Stimulated activated CD4-positive, alpha-beta T cell treated with anti-CD3 and anti-CD28 coated beads, TNF-alpha, amount 100 ng/mL, for 1 hour (primary cell): ENCODE measurements at regions not wholly inside any gene's neighbourhood (a gene's known extent, or its start where the extent isn't known, plus 50 kb on each side); places are given as distances from the start of the nearest gene placed in this dataset.

ENCODE experiments used
- DNase-seq, 3 donors: peaks; one replicate each; pipeline ENCODE4 v3.0.0-alpha.2; 2020; ENCODE audit warnings: low read depth in 3 of 3, low spot score in 1 of 3

DNA sequence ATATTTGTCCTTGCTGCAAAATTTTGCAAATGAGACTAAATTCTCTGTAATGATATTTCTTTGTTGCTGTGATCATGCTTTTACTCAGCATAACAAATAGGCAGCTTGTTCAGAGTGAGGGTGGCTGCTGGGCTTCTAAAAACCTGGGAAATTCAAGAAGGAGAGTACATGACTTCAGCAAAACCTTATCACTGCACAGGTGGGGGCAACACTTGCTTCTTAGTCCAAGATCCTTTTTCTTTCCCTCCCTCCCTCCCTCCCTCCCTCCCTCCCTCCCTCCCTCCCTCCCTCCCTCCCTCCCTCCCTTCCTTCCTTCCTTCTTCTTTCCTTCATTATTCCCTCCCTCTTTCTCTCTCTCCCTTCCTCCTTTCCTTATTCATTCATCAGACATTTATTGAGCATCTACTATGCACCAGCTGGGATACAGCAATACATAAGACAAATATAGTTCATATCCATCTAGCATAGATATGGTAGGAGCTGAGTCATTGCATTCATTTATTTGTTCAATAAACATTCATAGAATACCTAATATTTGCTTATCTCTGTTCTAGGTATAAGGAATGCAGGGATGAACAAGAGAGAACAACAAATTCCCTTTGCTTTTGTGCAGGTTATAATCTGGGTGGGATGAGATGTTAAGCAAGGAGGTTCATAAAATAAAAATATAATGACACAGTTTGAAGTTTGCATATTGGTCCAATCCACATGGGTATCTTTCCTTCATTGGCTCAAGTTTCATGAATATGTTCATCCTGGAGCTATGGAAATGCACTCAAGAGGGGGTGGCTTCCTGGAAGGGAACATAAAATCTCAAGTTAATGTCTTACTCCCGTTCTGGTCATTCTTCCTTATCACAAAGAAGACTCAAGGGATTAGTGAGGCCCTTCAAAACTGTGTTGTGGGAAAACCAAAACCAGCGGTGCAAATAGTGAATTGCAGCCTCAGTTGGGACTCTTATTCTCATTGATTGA lies 210.7 kb downstream of the PDCD6IP start:
- no peak for DNase-seq

DNA sequence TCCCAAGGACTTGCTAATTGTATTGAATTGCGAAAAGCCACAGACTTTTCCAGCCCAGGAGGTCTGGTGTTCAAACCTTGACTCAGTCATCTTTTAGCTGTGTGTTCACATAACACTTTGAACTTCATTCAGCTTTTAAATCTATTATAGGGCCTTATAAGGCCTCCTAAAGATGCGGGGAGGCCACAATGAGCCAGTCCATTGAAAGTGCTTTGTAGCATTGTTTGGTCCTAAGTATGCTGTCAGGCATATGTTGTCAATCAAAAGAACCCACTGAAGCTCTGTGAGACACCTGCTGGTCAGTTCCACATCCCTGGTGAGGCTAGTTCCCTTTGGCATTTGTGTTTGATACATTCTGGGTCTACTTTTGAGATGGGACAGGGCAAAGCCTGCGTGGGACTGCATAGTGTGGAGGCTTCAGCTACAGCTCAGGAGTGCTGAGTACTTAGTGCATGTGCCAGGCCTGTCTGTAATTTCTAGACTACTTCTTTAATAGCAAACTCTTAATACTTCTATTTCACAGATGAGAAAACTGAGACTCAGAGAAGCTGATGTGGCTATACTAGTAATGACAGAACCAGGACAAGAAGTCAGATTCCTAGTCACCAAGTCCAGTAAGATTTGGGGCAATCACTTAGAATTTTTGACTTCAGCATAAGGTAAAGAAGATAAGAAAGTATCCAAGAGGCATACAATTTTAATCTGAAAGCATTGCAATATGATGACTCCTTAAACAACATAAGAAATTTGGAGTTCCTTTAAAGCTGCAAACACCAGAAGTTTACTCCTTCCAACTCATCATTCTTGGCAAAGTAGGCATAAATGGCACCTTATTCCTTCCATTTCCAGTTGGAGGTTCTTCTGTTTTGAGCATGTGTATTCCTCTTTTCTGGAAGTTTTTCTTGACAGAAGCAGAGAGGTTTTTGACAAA lies 213.0 kb downstream of the PDCD6IP start:
- DNase-seq, result no peak

DNA sequence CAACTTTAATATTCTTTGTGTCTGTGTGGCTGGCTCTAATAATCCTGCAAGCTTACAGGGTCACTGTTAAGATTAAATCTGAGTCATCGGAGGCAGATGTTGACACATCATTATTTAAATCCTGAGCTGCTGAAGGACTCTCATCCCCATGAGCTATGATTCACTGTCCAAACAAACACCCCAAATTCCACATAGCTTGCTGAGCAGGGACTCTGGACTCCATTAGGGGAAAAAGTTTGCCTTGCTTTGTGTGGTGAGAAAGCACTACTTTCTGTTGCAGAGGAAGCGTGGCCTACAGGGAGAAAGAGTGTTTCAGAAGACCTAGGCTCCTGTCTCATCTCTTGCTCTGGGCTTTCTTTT lies 213.7 kb downstream of the PDCD6IP start:
- DNase-seq, result no peak

DNA sequence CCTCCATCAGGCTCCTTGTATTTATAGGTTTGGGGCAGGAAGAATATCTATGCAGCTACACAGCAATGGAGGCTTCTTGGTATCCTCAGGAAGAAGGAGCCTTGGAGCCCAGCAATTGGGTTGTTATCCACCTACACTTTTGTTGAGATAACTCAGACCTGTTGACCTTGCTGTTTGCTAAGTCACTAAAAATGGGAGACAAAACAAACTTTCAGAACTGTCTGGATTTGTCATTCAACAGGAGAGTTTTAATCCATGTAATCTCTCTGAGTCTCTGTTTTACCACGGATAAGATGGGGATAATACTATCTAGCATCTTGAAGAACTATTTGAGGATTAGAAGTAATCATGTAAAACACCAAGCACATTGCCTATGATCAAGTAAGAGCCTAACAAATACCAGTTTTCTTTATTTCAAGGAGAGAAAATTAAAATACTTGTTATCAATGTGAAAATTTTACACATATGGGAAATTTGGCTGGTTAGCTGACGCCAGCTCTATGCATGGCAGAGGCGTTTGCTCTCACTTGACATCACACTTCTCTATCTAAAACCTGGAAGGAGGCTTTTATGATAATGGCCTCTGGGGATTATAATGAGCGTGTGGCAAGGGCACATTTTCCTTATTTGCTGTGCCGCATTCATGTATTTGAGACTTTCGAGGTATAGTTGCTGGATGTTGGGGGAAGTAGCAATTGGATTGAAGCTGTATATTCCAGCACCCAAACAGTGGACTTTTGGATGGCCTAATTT lies 215.6 kb downstream of the PDCD6IP start:
- no peak for DNase-seq

DNA sequence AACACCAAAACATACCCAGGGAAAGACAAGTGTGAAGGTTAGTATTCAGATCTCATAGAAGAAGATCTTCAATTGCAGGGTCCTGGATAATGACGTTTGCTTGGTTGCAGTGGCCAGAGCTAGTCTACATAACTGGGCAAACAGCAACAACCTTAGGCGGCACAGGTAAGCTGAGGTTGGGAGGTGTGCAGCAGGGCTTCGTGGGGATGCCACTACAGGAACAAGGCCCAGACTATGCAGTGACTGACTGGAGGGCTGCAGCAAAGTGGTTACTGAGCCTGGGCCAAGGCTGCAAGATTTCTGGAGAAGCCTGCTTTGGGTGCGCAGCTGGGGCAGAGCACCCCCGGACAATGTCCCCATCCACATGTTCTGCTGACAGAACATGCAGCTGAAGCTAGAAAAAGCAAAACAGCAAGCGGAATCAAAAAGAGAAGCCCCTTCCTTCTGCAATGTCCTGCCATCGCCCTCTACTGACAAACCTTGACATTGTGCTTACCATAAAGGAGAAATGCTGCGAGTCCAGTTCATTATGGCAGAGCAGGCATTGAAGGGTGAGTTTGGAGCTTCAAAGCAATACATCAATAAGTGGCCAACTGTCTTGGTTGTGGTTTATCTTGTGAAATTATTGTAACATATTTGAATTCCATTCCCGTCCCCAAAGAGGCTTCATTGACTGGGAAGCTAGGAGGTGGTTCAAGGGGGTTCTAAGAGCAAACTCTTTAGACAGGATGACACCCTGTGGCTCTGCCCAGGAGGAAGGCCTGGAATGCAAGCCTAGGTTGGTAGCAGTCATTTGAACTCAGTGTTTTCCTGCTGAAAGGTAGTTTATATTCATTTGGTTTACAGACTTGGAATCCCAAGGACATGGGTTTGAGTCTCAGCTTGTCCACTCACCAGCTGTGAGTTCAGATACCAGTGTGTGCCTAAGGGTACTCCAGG lies 217.0 kb downstream of the PDCD6IP start:
- DNase-seq, result no peak

DNA sequence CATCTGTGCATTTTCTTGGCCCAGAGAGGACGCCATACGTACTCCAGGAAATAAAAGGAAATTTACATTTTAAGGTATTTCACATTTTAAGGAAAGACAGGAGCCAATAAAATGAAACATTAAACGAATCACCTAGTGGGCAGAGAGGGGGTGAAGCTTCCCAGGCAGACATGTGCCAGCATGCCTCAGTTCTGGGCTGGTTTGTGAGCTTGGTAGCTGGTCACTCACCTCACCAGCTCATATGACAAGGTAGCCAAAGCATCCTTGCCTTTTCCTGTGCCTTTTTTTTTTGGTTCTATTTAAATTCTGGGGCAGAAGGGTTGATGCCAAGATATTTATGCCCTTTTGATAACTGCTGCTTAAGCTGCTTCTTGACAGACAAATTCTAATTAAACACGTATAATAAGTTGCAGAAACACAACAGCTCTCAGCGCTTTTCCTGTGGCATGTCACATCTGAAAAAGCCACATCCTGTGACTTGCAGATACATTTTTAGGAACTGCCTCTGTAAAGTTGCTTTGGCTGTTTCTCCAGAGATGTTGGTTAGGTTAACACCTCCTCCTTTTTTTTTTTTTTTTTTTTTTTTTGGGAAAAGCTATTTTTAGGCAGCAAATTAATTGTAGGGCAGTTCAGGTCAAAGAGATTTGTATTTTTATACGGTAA lies 218.6 kb downstream of the PDCD6IP start:
- no peak for DNase-seq

DNA sequence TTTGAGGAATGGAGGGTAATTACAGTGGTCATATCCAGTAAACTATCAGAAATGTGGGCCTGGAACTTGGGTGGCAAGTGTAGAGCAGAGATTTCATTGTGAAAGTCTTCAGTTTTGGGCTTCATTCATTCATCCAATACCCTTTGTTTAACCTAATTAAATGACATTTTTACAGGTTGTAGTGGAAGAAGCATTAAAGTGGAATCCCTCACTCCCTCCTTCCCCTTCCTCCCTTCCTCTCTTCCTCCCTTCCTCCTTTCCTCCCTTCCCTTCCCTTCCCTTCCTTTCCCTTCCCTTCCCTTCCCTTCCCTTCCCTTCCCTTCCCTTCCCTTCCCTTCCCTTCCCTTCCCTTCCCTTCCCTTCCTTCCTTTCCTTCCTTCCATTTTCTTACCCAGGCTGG lies 219.3 kb downstream of the PDCD6IP start:
- no peak for DNase-seq

DNA sequence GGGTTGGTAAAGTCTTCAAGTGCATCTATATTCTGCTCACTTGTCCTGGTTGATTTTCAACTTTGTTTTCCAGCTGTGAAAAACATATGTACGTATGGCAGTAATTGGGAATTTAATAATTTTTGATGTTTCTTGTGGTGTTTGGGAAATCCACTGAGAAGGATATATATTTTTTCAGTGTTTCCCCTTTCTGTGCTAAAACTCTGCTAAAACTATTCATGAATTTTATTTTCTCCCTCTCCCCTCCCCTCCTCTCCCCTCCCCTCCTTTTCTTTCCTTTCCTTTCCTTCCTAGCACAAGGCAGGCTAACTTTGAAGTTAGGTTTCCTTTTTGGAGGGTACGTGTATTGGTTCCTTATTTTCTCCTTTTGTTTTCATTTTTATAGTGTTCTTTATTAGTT lies 220.7 kb downstream of the PDCD6IP start:
- no peak for DNase-seq

DNA sequence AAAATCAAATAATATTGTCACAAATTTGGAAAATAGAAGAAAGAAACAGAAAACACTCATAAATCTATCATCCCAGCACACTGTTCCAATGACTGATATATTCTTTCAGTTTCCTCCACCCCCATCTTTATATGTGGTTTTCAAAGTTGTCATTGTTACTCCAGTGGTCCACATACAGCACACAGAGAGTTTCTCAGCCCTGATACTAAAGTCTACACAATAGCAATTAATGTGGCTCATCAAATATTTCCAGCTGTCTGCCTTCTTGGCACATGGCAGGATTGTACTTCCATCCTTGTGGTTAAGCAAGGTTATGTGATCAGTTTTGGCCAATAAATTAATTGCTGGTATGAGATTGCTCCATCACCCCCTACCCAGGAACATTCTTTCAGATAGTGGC lies 221.7 kb downstream of the PDCD6IP start:
- DNase-seq, result no peak

DNA sequence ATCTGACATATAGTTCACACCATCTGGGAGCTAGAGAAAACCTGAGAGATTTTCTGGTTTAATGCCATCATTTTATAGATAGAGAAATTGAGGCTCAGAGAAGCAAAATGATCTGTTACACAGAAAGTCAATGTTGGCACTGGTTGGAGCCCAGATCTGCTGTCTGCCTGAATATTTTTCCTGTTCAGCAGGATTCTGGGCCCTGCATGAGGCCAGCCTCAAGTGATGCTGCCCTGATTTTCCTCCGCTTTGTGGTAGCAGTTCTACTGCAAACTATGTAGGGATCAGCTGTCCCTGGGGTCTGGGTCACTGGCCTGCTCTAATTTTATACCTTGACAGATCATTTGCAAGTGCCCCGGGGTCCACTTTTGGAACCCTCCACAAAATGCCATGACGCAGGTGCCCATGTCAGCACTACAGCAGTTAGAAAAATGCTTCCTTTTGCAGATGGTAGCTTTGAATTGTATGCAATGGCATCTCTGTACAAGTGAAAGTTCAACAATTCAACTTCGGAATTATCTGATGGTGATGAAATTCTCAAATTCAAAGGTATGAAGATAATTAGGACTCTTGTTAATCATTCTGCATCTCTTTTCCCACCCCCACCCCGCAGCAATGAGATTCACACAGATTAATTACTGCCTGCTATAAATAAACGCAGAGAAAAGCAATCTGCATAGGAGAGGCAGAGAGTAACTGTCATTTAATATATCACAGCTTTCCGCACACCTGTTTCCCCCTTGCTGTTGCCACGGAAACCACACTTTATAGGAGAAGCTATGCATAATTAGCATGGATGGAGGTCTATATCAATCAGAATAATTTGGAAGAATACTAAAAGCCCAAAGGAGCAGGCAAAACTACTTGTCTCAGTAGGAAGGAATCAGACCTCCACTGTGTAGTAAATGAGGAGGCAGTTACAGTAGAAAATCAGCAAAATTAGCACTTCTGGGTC lies 222.6 kb downstream of the PDCD6IP start:
- no peak for DNase-seq

DNA sequence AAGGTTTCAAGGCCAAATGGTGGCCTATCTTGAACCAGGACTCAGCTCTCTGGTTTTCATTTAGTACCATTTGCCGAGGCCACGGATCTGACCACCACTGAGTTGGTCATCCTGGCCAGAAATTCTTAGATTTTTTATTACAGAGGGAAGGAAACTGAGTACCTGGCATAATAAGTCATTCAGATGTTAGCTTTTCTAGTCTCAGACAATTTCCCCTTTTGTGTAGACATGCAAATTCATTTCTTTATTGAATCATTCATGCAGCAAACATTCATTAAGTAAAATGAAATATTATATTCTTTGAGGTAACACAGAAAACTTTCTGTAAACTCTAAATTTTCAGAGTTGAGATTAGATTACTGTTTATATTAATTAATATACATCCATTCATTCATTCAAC lies 223.7 kb downstream of the PDCD6IP start:
- DNase-seq, result no peak

DNA sequence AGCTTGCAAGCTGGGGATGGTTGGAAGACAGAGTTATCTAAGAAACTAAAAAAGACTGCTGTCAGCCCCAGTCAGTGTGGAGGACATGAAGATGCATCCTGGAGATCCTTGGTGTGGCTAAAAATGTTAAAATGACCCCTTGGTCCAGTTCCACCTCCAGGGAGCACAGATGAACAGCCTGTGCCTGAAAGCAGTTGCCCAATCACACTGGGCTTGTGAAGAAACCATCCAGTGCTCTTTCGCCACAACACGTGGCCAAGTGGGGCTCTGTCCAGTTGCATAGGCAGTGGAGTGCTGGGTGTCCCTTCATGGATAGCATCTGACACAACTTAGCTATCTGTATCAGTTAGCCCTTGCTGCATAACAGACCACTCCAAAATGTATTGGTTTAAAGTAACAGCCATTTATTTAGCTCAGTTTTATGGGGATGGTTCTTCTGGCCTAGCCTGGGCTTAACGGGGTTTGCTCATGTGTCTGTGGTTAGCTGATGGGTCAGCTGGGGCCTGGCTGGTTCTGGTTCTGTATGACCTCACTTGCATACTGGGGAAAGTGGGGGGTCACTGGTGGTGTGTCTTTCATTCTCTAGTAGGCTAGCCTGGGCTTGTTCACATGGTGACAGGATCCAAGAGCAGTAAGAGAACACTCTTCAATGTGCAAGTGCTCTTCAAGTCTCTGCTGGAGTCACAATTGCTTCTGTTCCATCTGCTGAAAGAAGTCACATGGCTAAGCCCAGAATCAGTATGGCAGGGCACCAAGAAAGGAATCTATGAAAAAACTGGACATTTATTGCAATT lies 226.2 kb downstream of the PDCD6IP start:
- DNase-seq, result no peak

DNA sequence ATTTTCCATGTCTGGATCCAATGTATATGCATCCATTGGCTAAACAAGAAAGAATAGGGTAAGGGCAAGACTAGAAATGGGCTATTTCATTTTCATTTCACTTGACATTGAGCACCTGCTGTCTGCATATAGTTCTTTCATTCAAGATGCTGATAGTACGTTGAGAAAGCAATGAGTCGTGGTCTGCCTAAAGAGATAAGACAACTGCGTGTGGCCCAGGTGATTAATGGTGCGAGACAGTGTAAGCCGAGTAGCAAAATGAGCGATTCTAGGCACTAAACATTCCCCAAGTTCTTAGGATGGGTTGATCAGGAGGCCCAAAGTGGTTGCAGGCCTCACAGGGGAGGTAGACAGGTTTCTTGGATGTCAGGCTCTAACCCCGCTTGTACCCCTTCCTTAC lies 235.4 kb downstream of the PDCD6IP start:
- no peak for DNase-seq

DNA sequence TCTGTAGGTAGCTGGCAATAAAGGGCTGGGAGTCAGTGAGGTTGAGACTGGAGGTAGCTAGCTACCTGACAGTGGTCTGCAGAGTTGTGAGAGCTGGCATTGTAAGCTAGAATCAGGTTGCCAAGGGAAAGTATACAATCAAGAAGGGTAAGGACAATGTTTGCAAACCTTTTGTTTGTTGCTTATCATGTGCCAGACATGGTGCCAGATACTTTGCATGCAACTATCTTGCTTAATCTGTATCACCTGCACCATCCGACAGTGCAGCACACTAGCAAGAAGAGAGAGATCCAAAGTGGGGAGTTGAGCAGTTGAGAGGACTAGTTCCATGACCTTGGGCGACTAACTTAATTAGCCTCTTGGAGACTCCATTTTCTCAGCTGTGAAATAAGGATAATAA lies 236.4 kb downstream of the PDCD6IP start:
- DNase-seq, result no peak

DNA sequence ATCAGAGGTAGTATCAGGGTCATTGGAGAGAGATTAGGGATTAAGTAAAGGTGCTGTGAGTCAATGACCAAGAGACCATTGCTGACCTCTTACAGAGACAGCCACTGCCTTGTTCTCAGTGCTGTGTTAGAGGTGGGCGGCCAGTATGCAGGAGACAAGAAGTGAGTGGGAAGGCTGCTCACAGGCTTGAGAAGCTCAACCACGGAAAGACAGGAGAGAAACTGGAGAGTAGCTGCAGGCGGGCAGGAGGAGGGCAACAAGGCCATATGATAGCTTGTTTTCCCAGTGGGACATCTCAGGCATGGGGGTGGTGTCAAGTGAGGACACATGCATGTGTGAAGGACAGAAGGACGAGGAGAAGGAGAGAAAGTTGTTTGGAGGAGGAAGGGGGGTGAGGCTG lies 237.3 kb downstream of the PDCD6IP start:
- DNase-seq, result no peak

DNA sequence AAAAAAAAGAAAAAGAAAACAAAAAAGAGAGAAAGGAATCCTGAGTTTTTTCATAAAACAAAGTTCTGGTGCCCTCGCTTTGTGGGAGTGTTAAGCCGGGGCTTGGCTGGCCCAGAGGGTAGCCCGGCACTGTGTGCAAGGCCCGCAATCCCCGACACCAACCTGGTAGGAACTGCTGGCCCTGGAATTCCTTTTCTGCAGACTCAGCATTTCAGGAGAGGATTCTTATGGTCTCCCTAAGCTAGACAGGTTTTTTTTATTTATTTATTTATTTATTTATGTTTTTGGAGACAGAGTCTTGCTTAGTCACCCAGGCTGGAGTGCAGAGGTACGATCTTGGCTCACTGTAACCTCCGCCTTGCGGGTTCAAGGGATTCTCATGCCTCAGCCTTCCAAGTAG lies 238.8 kb downstream of the PDCD6IP start:
- no peak for DNase-seq

DNA sequence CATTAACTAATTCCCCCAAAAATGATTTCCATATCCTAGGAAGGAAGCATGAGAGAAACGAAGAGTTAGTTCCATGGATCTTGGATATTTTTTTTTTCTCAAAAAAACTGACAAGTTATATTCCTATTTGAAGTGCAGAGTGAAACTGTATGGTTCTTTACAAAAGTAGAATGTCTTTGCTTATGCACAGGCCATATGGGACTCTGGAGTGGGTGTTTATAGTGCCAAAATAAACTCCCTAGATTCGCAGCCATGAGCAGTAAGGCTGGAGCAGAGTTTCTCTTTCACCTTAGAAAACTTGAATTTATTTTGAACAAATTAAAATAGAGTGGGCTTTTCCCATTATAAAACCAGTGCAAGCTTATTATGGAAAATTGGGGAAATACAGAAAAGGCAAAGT lies 239.7 kb downstream of the PDCD6IP start:
- no peak for DNase-seq

DNA sequence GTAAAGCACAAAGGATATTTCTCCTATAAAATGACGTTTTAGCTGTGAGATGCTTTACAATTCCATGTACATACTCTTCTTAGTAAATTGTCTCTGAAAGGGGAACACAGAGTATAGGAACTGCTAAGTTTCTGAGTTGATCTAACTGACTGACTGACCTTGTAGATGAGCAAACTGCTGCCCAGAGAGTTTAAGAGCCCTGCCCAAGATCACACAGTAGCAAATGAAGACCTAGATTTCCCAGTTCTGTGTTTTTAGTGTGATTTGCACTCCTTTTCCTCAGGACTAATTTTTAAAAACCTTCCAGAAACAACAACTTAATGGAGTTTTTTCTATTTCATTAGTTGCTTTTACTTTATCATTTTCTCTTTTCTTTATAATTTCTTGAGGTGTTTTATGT lies 247.7 kb downstream of the PDCD6IP start:
- no peak for DNase-seq
